ENCODE measurements at regions not wholly inside any gene's neighbourhood (a gene's known extent, or its start where the extent isn't known, plus 50 kb on each side); places are given as distances from the start of the nearest gene placed in this dataset.

GRCh38 chr1:149846042-149846441 lies 53.3 kb upstream of the BOLA1 start:
- TF ChIP-seq CTCF (IDR thresholded peaks at IDR 0.05) (no peak), POLR2A (IDR thresholded peaks at IDR 0.05) (no peak)

Data from body of pancreas (tissue), 4 donors.